ENCODE measurements at regions not wholly inside any gene's neighbourhood (a gene's known extent, or its start where the extent isn't known, plus 50 kb on each side); places are given as distances from the start of the nearest gene placed in this dataset.
A peak's percentile ranks its signal among the peaks of the same experiment; 100 is the strongest.

GRCh38 chr14:86532219-86532618 is 1002.3 kb downstream of the FLRT2 start:
- DNase-seq (ENCODE audit: low read depth), result peak; percentile 27
- H3K4me3 ChIP-seq (ENCODE audit: low read depth, low read length), result no peak overlapping the region
- TF ChIP-seq, protein P1, sequence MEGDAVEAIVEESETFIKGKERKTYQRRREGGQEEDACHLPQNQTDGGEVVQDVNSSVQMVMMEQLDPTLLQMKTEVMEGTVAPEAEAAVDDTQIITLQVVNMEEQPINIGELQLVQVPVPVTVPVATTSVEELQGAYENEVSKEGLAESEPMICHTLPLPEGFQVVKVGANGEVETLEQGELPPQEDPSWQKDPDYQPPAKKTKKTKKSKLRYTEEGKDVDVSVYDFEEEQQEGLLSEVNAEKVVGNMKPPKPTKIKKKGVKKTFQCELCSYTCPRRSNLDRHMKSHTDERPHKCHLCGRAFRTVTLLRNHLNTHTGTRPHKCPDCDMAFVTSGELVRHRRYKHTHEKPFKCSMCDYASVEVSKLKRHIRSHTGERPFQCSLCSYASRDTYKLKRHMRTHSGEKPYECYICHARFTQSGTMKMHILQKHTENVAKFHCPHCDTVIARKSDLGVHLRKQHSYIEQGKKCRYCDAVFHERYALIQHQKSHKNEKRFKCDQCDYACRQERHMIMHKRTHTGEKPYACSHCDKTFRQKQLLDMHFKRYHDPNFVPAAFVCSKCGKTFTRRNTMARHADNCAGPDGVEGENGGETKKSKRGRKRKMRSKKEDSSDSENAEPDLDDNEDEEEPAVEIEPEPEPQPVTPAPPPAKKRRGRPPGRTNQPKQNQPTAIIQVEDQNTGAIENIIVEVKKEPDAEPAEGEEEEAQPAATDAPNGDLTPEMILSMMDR (IDR thresholded peaks at IDR 0.05; ENCODE audit: insufficient read depth, low read length), result no peak

- TF ChIP-seq, protein P1 (IDR thresholded peaks at IDR 0.05; ENCODE audit: insufficient read depth, low read length), result no peak
- no peak for DNase-seq (ENCODE audit: low read depth)
- no peak overlapping the region for H3K4me3 ChIP-seq (ENCODE audit: low read depth, low read length)
These were observed 1000.5 kb downstream of the FLRT2 start for GRCh38 chr14:86530457-86530856.

DNA sequence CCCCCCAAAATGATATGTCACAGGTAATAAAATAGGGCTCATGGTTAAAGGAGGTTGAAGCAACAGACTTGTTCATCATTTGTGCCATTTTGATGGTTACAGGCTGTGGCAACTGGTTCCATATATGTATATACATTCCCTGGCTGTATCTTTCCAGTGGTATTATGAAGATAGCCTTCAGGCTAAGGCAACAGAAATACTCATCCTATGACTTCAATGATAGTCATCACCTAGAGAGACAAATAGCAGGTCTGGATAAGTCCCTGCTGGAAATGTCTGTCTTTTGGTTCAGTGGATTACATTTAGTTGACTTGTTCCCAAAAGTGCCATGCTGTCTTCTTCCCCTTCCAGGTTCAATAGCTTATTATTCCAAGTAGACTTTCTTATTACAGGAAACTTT is 997.4 kb downstream of the FLRT2 start:
- TF ChIP-seq, protein P1 (IDR thresholded peaks at IDR 0.05; ENCODE audit: insufficient read depth, low read length), result no peak
- no peak overlapping the region for H3K4me3 ChIP-seq (ENCODE audit: low read depth, low read length)
- DNase-seq (ENCODE audit: low read depth), result no peak

DNA sequence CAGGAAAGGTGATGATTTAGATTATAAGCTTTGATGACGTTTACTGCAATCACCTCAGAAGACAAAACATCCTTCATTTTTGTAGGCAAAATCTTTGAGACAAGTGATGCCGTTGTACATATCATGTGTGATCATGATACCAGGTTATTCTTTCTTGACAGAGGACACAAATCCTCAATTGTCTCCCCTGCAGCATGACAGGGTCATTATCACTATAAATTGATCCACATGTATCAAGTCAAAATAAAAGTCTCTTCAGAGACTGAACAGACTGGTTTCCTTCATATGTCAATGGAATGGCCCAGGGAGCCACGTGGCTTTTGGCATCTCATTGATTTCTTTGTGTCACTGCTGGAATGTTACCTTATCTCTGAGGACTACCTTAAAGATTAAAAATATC is 995.7 kb downstream of the FLRT2 start:
- TF ChIP-seq, protein P1 (IDR thresholded peaks at IDR 0.05; ENCODE audit: insufficient read depth, low read length), result no peak
- H3K4me3 ChIP-seq (ENCODE audit: low read depth, low read length), result no peak overlapping the region
- DNase-seq (ENCODE audit: low read depth), result no peak

DNA sequence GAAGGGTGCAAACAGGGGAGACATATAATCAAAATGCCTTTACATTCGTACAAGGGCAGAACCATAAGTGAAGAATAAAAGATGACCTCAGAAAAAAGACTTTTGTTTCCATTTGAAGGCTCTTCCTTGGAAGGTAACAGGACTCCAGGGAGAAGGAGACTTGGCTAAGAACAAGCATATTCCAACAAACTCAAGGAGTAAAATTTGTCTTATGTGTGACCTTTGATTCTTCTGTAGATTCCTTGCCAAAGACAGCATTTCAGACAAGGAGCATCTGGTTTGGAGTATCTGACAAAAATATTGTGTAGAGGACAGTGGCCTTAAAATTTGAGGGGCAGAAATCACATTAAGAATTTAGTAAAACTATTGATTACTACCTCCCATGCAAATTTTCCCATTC is 991.9 kb downstream of the FLRT2 start:
- DNase-seq (ENCODE audit: low read depth), result peak; percentile 9
- TF ChIP-seq, protein P1 (IDR thresholded peaks at IDR 0.05; ENCODE audit: insufficient read depth, low read length), result no peak
- H3K4me3 ChIP-seq (ENCODE audit: low read depth, low read length), result no peak overlapping the region

DNA sequence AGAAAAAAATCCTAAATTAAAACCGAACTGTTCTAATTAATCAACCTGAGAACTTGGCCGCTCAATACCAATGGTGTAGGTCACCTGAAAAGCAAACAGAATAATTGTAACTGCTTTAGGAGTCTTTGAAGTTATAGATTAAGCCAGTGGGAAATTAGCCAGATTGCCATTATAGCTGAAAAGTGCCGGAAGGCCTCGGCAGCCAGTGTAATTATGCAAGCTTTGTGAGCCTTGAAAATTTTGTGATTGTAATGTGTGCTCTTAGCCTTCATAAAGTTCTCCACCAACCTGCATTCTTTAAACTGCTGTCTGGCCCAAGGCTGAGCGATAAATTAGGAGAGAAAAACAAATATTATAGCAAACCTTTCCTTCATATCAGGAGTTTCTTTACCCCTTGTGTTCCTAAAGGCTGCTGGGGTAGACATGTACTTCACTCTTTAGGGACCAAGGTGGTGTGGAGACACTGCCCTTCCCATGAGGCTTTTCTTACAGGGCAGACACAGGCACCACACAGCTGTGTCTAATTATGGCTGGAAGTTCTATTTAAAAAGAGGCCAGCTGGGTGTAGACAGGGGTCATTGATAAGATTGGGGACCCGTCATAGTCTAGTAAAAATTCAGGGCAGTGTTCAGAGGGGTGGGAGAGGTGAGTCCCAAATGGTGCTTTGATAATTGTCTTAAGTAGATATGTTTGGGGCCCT is 991.2 kb downstream of the FLRT2 start:
- TF ChIP-seq, protein P1 (IDR thresholded peaks at IDR 0.05; ENCODE audit: insufficient read depth, low read length), result no peak
- DNase-seq (ENCODE audit: low read depth), result no peak
- H3K4me3 ChIP-seq (ENCODE audit: low read depth, low read length), result no peak overlapping the region

GRCh38 chr14:86518298-86518697 is 988.4 kb downstream of the FLRT2 start:
- no peak overlapping the region for H3K4me3 ChIP-seq (ENCODE audit: low read depth, low read length)
- DNase-seq (ENCODE audit: low read depth), result no peak
- TF ChIP-seq, protein P1 (IDR thresholded peaks at IDR 0.05; ENCODE audit: insufficient read depth, low read length), result no peak
